Fibroblast of pulmonary artery (primary cell): ENCODE measurements at regions not wholly inside any gene's neighbourhood (a gene's known extent, or its start where the extent isn't known, plus 50 kb on each side); places are given as distances from the start of the nearest gene placed in this dataset.

Experiments
- DNase-seq: peaks from one replicate; pipeline ENCODE4 v3.0.0-alpha.2; 2010; ENCODE audit warnings: low read depth
- H3K4me3 ChIP-seq: replicated peaks from 2 replicates; pipeline ENCODE4 v1.5.1; 2011; ENCODE audit warnings: low read depth, mild to moderate bottlenecking, control low read depth, low read length, moderate library complexity
- CTCF ChIP-seq: IDR thresholded peaks from 2 replicates; pipeline ENCODE4 v1.5.1; 2011; ENCODE audit warnings: mild to moderate bottlenecking, control low read depth, low read length, inconsistent platforms; ENCODE audit errors: missing control alignments

- DNase-seq = peak; percentile 64
- peak; percentile 83 for TF ChIP-seq CTCF
- H3K4me3 ChIP-seq = no peak overlapping the region
Observed at GRCh38 chr1:112337028-112337531, 58.9 kb upstream of the CTTNBP2NL start.

GRCh38 chr1:112341986-112342385 lies 54.0 kb upstream of the CTTNBP2NL start:
- H3K4me3 ChIP-seq = no peak overlapping the region
- TF ChIP-seq CTCF = no peak
- no peak for DNase-seq

GRCh38 chr1:112342558-112342957 lies 53.5 kb upstream of the CTTNBP2NL start:
- no peak for TF ChIP-seq CTCF
- no peak overlapping the region for H3K4me3 ChIP-seq
- no peak for DNase-seq

GRCh38 chr1:112344754-112345423 lies 51.1 kb upstream of the CTTNBP2NL start:
- DNase-seq = no peak
- no peak overlapping the region for H3K4me3 ChIP-seq
- TF ChIP-seq CTCF = no peak
